Esophagus muscularis mucosa (tissue), 3 donors: ENCODE measurements at regions not wholly inside any gene's neighbourhood (a gene's known extent, or its start where the extent isn't known, plus 50 kb on each side); places are given as distances from the start of the nearest gene placed in this dataset.

Source experiments
- CTCF ChIP-seq, 3 experiments: fragments of 200-600 bp in 2 of 3; fragments of 450-650 bp in 1 of 3; sonication (generic) in 2 of 3; IDR thresholded peaks; one replicate each; pipeline ENCODE4 v1.5.1; 2017 to 2019; ENCODE audit warnings: antibody characterized with exemption in 3 of 3, mild to moderate bottlenecking in 2 of 3, moderate library complexity in 1 of 3
- POLR2A ChIP-seq: fragments of 450-650 bp; IDR thresholded peaks from one replicate; pipeline ENCODE4 v1.6.1; 2017; ENCODE audit warnings: antibody characterized with exemption, moderate library complexity, mild to moderate bottlenecking, low read depth
- POLR2AphosphoS5 ChIP-seq, 2 donors: sonication (generic); formaldehyde crosslinking; IDR thresholded peaks; one replicate each; pipeline ENCODE4 v1.6.1; 2017; ENCODE audit warnings: antibody characterized with exemption in 2 of 2

GRCh38 chr10:26944261-26944882, 83.6 kb upstream of the ABI1 start:
- TF ChIP-seq CTCF (IDR thresholded peaks at IDR 0.05) (no peak), POLR2A (no peak), POLR2AphosphoS5 (IDR thresholded peaks at IDR 0.05) (no peak)
